HG03103 (cell line): ENCODE measurements at regions not wholly inside any gene's neighbourhood (a gene's known extent, or its start where the extent isn't known, plus 50 kb on each side); places are given as distances from the start of the nearest gene placed in this dataset.
A peak's percentile ranks its signal among the peaks of the same experiment; 100 is the strongest.
"Not testable (repeated sequence)": the region's sequence is repeated elsewhere in the genome, so short reads cannot be mapped to it uniquely, and the experiment has no call there.

Experiments used
- ATAC-seq: cut with Tn5 transposase; IDR thresholded peaks from one replicate; pipeline ENCODE4 v1.9.1; 2021; ENCODE audit warnings: low read depth; ENCODE audit not compliant: unreplicated experiment

GRCh38 chr10:83706952-83707582, 432.2 kb upstream of the GHITM start:
- no peak for ATAC-seq

GRCh38 chr10:83713423-83713822, 425.9 kb upstream of the GHITM start:
- no peak for ATAC-seq

GRCh38 chr10:83723080-83723479, 416.2 kb upstream of the GHITM start:
- no peak for ATAC-seq

- ATAC-seq = peak; percentile 67
Observed at GRCh38 chr10:83724471-83725241, 414.7 kb upstream of the GHITM start.

GRCh38 chr10:83725567-83725966, 413.7 kb upstream of the GHITM start:
- ATAC-seq = no peak

GRCh38 chr10:83734278-83734677, 405.0 kb upstream of the GHITM start:
- ATAC-seq = no peak

- no peak for ATAC-seq
Observed at GRCh38 chr10:83736008-83736407, 403.3 kb upstream of the GHITM start.

GRCh38 chr10:83750604-83751003, 388.7 kb upstream of the GHITM start:
- no peak for ATAC-seq

- no peak for ATAC-seq
Observed at GRCh38 chr10:83753490-83753889, 385.8 kb upstream of the GHITM start.

GRCh38 chr10:83754857-83755256, 384.5 kb upstream of the GHITM start:
- ATAC-seq = no peak

GRCh38 chr10:83760142-83760541, 379.2 kb upstream of the GHITM start:
- no peak for ATAC-seq

GRCh38 chr10:83764666-83765065, 374.6 kb upstream of the GHITM start:
- ATAC-seq = no peak

GRCh38 chr10:83765731-83766130, 373.6 kb upstream of the GHITM start:
- ATAC-seq = no peak

- ATAC-seq = no peak
Observed at GRCh38 chr10:83769281-83769820, 370.0 kb upstream of the GHITM start.

GRCh38 chr10:83786701-83787100, 352.6 kb upstream of the GHITM start:
- not testable (repeated sequence) for ATAC-seq

GRCh38 chr10:83801983-83802382, 337.3 kb upstream of the GHITM start:
- ATAC-seq = no peak

- ATAC-seq = no peak
Observed at GRCh38 chr10:83806717-83807116, 332.6 kb upstream of the GHITM start.

GRCh38 chr10:83809001-83809400, 330.3 kb upstream of the GHITM start:
- ATAC-seq = no peak

- no peak for ATAC-seq
Observed at GRCh38 chr10:83816942-83817341, 322.4 kb upstream of the GHITM start.

- ATAC-seq = no peak
Observed at GRCh38 chr10:83817797-83818196, 321.5 kb upstream of the GHITM start.

- ATAC-seq = no peak
Observed at GRCh38 chr10:83819609-83820008, 319.7 kb upstream of the GHITM start.

GRCh38 chr10:83820033-83820432, 319.3 kb upstream of the GHITM start:
- no peak for ATAC-seq
